NT2/D1 (cell line): ENCODE measurements at regions not wholly inside any gene's neighbourhood (a gene's known extent, or its start where the extent isn't known, plus 50 kb on each side); places are given as distances from the start of the nearest gene placed in this dataset.

Source experiments
- SUZ12 ChIP-seq: IDR thresholded peaks from 2 replicates; pipeline ENCODE4 v1.6.1; 2011; ENCODE audit not compliant: insufficient read length, insufficient read depth; ENCODE audit errors: extremely low read depth
- YY1 ChIP-seq: IDR thresholded peaks from 2 replicates; pipeline ENCODE4 v1.6.1; 2011; ENCODE audit not compliant: insufficient read length, insufficient read depth
- ZNF274 ChIP-seq: IDR thresholded peaks from 2 replicates; pipeline ENCODE4 v1.6.1; 2011; ENCODE audit warnings: mild to moderate bottlenecking, low read depth, low read length

DNA sequence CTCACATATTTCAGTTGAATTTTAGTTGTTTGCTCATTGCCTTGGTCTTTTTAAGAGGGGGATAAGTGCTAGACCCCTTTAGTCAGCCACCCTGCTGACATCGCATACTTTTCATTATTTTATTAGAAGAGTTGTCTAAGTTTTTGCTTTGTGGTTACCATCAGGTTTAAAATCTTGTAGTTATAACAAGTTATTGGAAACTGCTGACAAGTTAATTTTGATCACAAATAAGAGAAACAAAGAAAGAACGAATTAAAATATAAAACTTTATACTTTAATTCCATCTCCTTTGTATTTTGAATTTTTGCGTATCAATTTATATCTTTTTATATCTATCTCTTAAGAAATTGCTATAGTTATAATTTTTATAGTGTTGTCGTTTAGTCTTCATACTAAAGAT is 679.7 kb downstream of the TECRL start:
- TF ChIP-seq YY1 (no peak), SUZ12 (no peak), ZNF274 (no peak)
